IMR-90 (cell line): ENCODE measurements at regions not wholly inside any gene's neighbourhood (a gene's known extent, or its start where the extent isn't known, plus 50 kb on each side); places are given as distances from the start of the nearest gene placed in this dataset.

Source experiments
- ATAC-seq: fragments of 200-7000 bp; cut with Tn5 transposase; 2 replicates; pipeline ENCODE4 v1.9.1; 2020; ENCODE audit warnings: low read depth, mild to moderate bottlenecking, moderate library complexity
- BruUV-seq: library from RNA; stranded (reverse); fragments of 400-500 nt; replicated peaks from 2 replicates; lab custom pipeline; 2021; lab: Mats Ljungman, UMichigan
- CTCF ChIA-PET: fragments of 300-600 bp; formaldehyde crosslinking; extraction: SDS; loops from one replicate; lab custom pipeline; 2021; ENCODE audit warnings: antibody characterized with exemption; lab: Yijun Ruan, JAX
- POLR2A ChIA-PET: fragments of 300-600 bp; sonication (Branson Sonifier 250); formaldehyde crosslinking; loops from one replicate; lab custom pipeline; 2022; ENCODE audit warnings: antibody characterized with exemption; ENCODE audit not compliant: unreplicated experiment; lab: Charles Lee
- DNase-seq: peaks from one replicate; pipeline ENCODE4 v3.0.0; 2013
- H2AFZ ChIP-seq: replicated peaks from 2 replicates; pipeline ENCODE3; 2013; ENCODE audit warnings: low read length, mild to moderate bottlenecking; ENCODE audit not compliant: poor library complexity
- H2AK5ac ChIP-seq: 2 replicates; pipeline ENCODE4 v1.6.1; 2013; ENCODE audit warnings: low read depth, low read length, inconsistent platforms
- H2AK9ac ChIP-seq: replicated peaks from 2 replicates; pipeline ENCODE3; 2013; ENCODE audit warnings: mild to moderate bottlenecking, low read depth, low read length, moderate library complexity; ENCODE audit not compliant: poor library complexity
- H2BK120ac ChIP-seq: 2 replicates; pipeline ENCODE4 v1.6.1; 2013; ENCODE audit warnings: low read depth, low read length, inconsistent platforms
- H2BK15ac ChIP-seq: 3 replicates; pipeline ENCODE4 v1.6.1; 2013; ENCODE audit warnings: low read depth, low read length, inconsistent platforms
- H2BK20ac ChIP-seq: 2 replicates; pipeline ENCODE4 v1.6.1; 2013; ENCODE audit warnings: low read depth, mild to moderate bottlenecking, inconsistent platforms, low read length, moderate library complexity
- H2BK5ac ChIP-seq: 2 replicates; pipeline ENCODE4 v1.6.1; 2013; ENCODE audit warnings: mild to moderate bottlenecking, low read depth, low read length, inconsistent platforms; ENCODE audit not compliant: poor library complexity, severe bottlenecking
- H3K14ac ChIP-seq: replicated peaks from 2 replicates; pipeline ENCODE4 v1.6.1; 2013; ENCODE audit warnings: low read depth, low read length, inconsistent platforms
- H3K18ac ChIP-seq: 2 replicates; pipeline ENCODE4 v1.6.1; 2013; ENCODE audit warnings: low read depth, low read length, control low read depth
- H3K23ac ChIP-seq: 2 replicates; pipeline ENCODE4 v1.6.1; 2013; ENCODE audit warnings: low read depth, low read length, inconsistent platforms
- H3K27ac ChIP-seq: 2 replicates; pipeline ENCODE4 v1.5.1; 2013; ENCODE audit warnings: mild to moderate bottlenecking, control low read depth, low read length; ENCODE audit not compliant: insufficient read depth
- H3K27me3 ChIP-seq: 2 replicates; pipeline ENCODE4 v1.6.1; 2013; ENCODE audit warnings: low read length; ENCODE audit not compliant: control insufficient read depth, insufficient read depth
- H3K36me3 ChIP-seq: 2 replicates; pipeline ENCODE4 v1.6.1; 2013; ENCODE audit warnings: low read length, mixed read lengths; ENCODE audit not compliant: control insufficient read depth, insufficient read depth
- H3K4ac ChIP-seq: 2 replicates; pipeline ENCODE4 v1.6.1; 2013; ENCODE audit warnings: low read depth, low read length, inconsistent platforms
- H3K4me1 ChIP-seq: 2 replicates; pipeline ENCODE4 v1.6.1; 2013; ENCODE audit warnings: low read length, mixed read lengths; ENCODE audit not compliant: control insufficient read depth, insufficient read depth
- H3K4me2 ChIP-seq: 2 replicates; pipeline ENCODE4 v1.6.1; 2013; ENCODE audit warnings: low read depth, mild to moderate bottlenecking, control low read depth, low read length, moderate library complexity
- H3K4me3 ChIP-seq: 2 replicates; pipeline ENCODE4 v1.5.1; 2013; ENCODE audit warnings: low read depth, mild to moderate bottlenecking, control low read depth, low read length, moderate library complexity; ENCODE audit not compliant: insufficient read depth
- H3K56ac ChIP-seq: 2 replicates; pipeline ENCODE4 v1.6.1; 2013; ENCODE audit warnings: low read length, inconsistent platforms; ENCODE audit not compliant: insufficient read depth; ENCODE audit errors: extremely low read depth
- H3K79me1 ChIP-seq, 2 experiments: 2 replicates each; pipeline ENCODE4 v1.6.1; 2013; ENCODE audit warnings: low read length in 2 of 2, inconsistent platforms in 1 of 2, low read depth in 1 of 2
- H3K9ac ChIP-seq: 2 replicates; pipeline ENCODE4 v1.6.1; 2013; ENCODE audit warnings: low read depth, low read length, control low read depth
- H3K9me1 ChIP-seq: 2 replicates; pipeline ENCODE4 v1.6.1; 2013; ENCODE audit warnings: low read length, inconsistent platforms; ENCODE audit not compliant: insufficient read depth
- H3K9me3 ChIP-seq: 2 replicates; pipeline ENCODE4 v1.6.1; 2013; ENCODE audit warnings: low read length; ENCODE audit not compliant: control insufficient read depth, insufficient read depth
- H4K20me1 ChIP-seq: 2 replicates; pipeline ENCODE4 v1.6.1; 2013; ENCODE audit warnings: low read length, inconsistent platforms; ENCODE audit not compliant: insufficient read depth
- H4K5ac ChIP-seq: 2 replicates; pipeline ENCODE4 v1.6.1; 2013; ENCODE audit warnings: mild to moderate bottlenecking, low read depth, low read length, control low read depth
- H4K8ac ChIP-seq, 2 experiments: 2 replicates each; pipeline ENCODE4 v1.6.1; 2013; ENCODE audit warnings: low read depth in 2 of 2, low read length in 2 of 2, control low read depth in 1 of 2, inconsistent platforms in 1 of 2
- H4K91ac ChIP-seq: 2 replicates; pipeline ENCODE4 v1.6.1; 2013; ENCODE audit warnings: low read depth, low read length, inconsistent platforms; ENCODE audit not compliant: insufficient read depth
- BHLHE40 ChIP-seq: fragments of 150-350 bp; IDR thresholded peaks from 2 replicates; pipeline ENCODE4 v1.6.1; 2016; ENCODE audit warnings: mild to moderate bottlenecking, low read depth, low read length
- CHD1 ChIP-seq: IDR thresholded peaks from 2 replicates; pipeline ENCODE4 v1.6.1; 2012; ENCODE audit warnings: low read depth, low read length, improper control_type of control experiment
- ELK1 ChIP-seq: fragments of 150-350 bp; IDR thresholded peaks from 2 replicates; pipeline ENCODE4 v1.6.1; 2016; ENCODE audit warnings: low read depth, mild to moderate bottlenecking, low read length, moderate library complexity, borderline replicate concordance
- MXI1 ChIP-seq: IDR thresholded peaks from 2 replicates; pipeline ENCODE4 v1.6.1; 2012; ENCODE audit warnings: low read depth, mild to moderate bottlenecking, low read length, moderate library complexity, borderline replicate concordance
- NFE2L2 ChIP-seq: fragments of 150-350 bp; IDR thresholded peaks from 2 replicates; pipeline ENCODE4 v1.6.1; 2016; ENCODE audit warnings: low read depth, mild to moderate bottlenecking, low read length
- POLR2A ChIP-seq: IDR thresholded peaks from 2 replicates; pipeline ENCODE4 v1.6.1; 2012; ENCODE audit warnings: mild to moderate bottlenecking, low read depth, low read length
- RAD21 ChIP-seq: IDR thresholded peaks from 2 replicates; pipeline ENCODE4 v1.6.1; 2012; ENCODE audit warnings: low read length, improper control_type of control experiment
- RCOR1 ChIP-seq: IDR thresholded peaks from 2 replicates; pipeline ENCODE4 v1.6.1; 2012; ENCODE audit warnings: mild to moderate bottlenecking, low read length, improper control_type of control experiment; ENCODE audit not compliant: insufficient replicate concordance
- RFX5 ChIP-seq: IDR thresholded peaks from 2 replicates; pipeline ENCODE4 v1.8.0; 2012; ENCODE audit warnings: low read depth, mild to moderate bottlenecking, low read length, moderate library complexity
- WGBS, 2 experiments: methylation state at CpG; one replicate each; pipeline versions ENCODE4 v1.1.5 to v1.1.7; 2013; ENCODE audit warnings: missing lambda C conversion rate in 2 of 2; ENCODE audit not compliant: insufficient read length in 1 of 2; ENCODE audit errors: extremely low coverage in 2 of 2; 5-methylcytosine and 5-hydroxymethylcytosine counted together
- dilution Hi-C: fragments of 300-500 bp; cut with HindIII; formaldehyde crosslinking; loops from one replicate; pipeline ENCODE4 v1.14.3; 2018; ENCODE audit warnings: low sequenced_read_pairs; ENCODE audit not compliant: unreplicated experiment
- in situ Hi-C: fragments of 300-500 bp; cut with MboI; formaldehyde crosslinking; loops from 3 replicates; pipeline ENCODE4 v1.14.3; 2019; ENCODE audit warnings: low sequenced_read_pairs, inconsistent platforms, mixed read lengths
- intact Hi-C: fragments of 100-400 bp; cut with micrococcal nuclease; formaldehyde crosslinking; loops from 2 replicates; pipeline ENCODE4 v1.10.0; 2022

GRCh38 chr2:67829470-67829869 lies 233.3 kb downstream of the C1D start:
- in situ Hi-C loops: loop anchor here (25.0 kb wide), 1 partner anchor 342 kb away; no protein-coding TSS in a partner anchor
- Histone ChIP-seq H2BK20ac (peak overlapping the region; percentile 8; the same call in 1 of the 2 replicates), H2BK15ac (peak overlapping the region; percentile 83; the same call in 2 of the 3 replicates), H3K14ac (peak overlapping the region; percentile 42; the same call in 1 of the 2 replicates), H4K91ac (no peak overlapping the region), H2AK9ac (no peak overlapping the region), H2BK120ac (peak overlapping the region; percentile 30), H3K9me1 (no peaks in the 10 kb centered on the region), H3K4ac (no peak overlapping the region), H3K9ac (no peak overlapping the region), H3K18ac (no peak overlapping the region), H4K5ac (no peak overlapping the region), H3K4me1 (peaks cover 5% of the 10 kb centered on the region; the same call in 1 of the 2 replicates), H3K79me1 (no peaks in the 10 kb centered on the region), H3K36me3 (no peaks in the 10 kb centered on the region), H3K56ac (no peak overlapping the region), H3K27ac (no peak overlapping the region), H2AK5ac (peak overlapping the region; percentile 68; the same call in 1 of the 2 replicates), H3K23ac (no peak overlapping the region), H2AFZ (no peak overlapping the region), H4K20me1 (no peaks in the 10 kb centered on the region), H3K27me3 (no peaks in the 10 kb centered on the region), H3K4me3 (no peak overlapping the region), H3K4me2 (no peak overlapping the region), H3K9me3 (no peaks in the 10 kb centered on the region), H4K8ac (no peak overlapping the region), H2BK5ac (no peak overlapping the region)
- dilution Hi-C loops: no loop called here
- ATAC-seq (no peak), DNase-seq (no peak)
- ChIA-PET CTCF (interaction anchor here (0.6 to 1.1 kb wide), 2 partner anchors 133 to 178 kb away, joined by 3 to 4 read pairs; no protein-coding TSS in a partner anchor), POLR2A (no interaction called here)
- WGBS, 2 experiments: no CpG with 5 or more reads among the region's 2 CpGs
- BruUV-seq: no TSS peak
- intact Hi-C loops: no loop called here
- TF ChIP-seq RFX5: no peak
- TF ChIP-seq ELK1: no peak
- TF ChIP-seq POLR2A: no peak
- TF ChIP-seq BHLHE40: no peak
- TF ChIP-seq MXI1: no peak
- no peak for TF ChIP-seq NFE2L2
- TF ChIP-seq RAD21: no peak
- no peak for TF ChIP-seq CHD1
- TF ChIP-seq RCOR1: no peak
